Stimulated activated CD8-positive, alpha-beta memory T cell treated with anti-CD3 and anti-CD28 coated beads, Interleukin-15, amount 100 ng/mL, for 4 hours (primary cell): ENCODE measurements at regions not wholly inside any gene's neighbourhood (a gene's known extent, or its start where the extent isn't known, plus 50 kb on each side); places are given as distances from the start of the nearest gene placed in this dataset.
"Not testable (repeated sequence)": the region's sequence is repeated elsewhere in the genome, so short reads cannot be mapped to it uniquely, and the experiment has no call there.

Experiments
- DNase-seq, 2 donors: peaks; one replicate each; pipeline ENCODE4 v3.0.0-alpha.2; 2020; ENCODE audit warnings: low read depth in 2 of 2

- DNase-seq: no peak
Measured at GRCh38 chr4:177185151-177185550, 124.5 kb upstream of the NEIL3 start.

DNA sequence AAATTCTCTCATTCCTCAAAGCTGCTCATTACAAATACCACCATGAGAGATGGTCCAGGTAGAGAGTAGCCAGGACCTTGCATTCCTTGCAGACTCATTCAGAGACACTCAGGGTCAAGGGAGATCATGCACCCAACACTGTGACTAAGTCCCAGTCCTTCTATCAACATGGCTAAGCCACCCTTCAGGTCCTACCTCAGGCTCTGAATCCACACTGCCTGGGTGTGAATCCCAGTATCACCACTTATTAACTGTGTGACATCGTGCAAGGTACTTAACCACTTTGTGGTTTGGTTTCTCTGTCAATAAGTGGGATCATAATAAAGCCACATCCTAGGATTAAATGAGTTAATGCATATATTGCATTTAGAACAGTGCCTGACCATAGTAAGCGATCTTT lies 124.1 kb upstream of the NEIL3 start:
- no peak for DNase-seq

GRCh38 chr4:177187371-177187770 lies 122.3 kb upstream of the NEIL3 start:
- no peak for DNase-seq

- no peak for DNase-seq
Measured at GRCh38 chr4:177190995-177191580, 118.6 kb upstream of the NEIL3 start.

DNA sequence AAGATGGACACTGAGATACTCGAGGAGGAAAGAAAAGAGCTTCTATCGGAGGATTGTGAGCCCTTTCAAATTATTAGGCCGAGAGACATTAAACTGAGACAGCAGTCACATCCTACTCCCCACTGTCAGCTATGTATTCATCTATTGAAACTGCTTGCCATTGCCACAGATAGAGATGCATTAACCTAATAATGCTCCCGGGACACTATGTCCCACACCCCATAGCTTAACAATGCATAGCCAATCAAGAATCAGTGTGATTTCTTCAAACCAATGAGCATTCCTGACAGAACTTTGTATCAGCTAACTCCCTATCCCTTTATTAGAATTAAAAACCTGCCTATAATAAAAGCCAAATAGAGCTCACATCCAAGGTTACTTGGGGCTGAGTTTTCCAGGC lies 118.1 kb upstream of the NEIL3 start:
- DNase-seq: no peak

DNA sequence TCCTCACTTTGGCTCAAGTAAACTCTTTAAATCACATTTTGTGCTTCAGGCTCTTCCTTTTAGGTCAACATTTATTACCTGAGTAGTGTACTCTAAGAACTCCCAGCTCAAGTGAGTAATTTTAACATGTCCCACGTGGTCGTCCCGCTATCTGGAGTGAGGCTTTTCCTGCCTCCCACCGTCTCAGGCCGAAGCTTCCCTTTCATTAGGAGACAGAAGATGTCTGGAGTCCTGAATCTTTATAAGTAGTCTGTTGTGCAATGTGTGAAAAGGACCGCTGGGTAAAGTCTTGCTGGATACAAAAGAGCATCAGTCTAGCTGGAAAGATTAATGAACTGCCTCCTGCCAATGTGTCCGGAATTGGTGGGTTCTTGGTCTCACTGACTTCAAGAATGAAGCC lies 117.7 kb upstream of the NEIL3 start:
- DNase-seq: no peak

GRCh38 chr4:177193024-177193715 lies 116.5 kb upstream of the NEIL3 start:
- not testable (repeated sequence) for DNase-seq

DNA sequence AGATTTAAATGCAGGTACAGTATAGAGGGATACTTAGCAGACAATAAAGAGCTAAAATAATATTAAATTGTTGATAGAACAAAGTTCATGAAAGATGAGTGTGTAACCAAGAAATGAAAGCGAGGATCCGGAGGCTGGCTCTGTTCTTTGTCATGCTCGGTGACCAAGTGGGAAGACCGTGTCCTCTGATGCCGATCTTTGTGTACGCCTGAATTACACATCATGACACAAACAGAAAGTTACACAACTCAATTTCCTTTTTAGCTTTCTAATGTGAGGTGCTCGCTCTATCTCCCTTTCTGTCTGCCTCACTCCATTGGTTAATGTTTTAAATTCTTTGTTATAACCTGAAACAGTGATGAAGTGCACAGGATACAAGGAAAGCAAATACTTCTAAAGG lies 114.8 kb upstream of the NEIL3 start:
- no peak for DNase-seq

DNA sequence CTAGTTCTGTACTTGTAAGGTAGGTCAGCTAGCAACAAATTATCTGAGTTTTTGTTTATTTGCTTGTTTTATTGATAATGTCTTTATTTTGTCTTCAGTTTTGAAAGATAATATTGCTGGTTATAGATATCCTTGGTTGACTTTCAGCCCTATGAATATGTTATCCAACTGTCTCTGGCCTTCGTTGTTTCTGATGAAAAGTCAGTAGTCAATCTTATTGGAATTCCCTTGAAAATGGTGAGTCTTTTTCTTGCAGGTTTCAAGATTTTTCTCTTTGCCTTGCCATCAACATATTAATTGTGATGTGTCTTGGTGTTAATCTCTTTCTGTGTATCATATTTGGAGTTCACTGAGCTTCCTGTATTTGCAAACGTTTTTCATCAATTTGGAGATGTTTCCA lies 113.1 kb upstream of the NEIL3 start:
- no peak for DNase-seq

DNA sequence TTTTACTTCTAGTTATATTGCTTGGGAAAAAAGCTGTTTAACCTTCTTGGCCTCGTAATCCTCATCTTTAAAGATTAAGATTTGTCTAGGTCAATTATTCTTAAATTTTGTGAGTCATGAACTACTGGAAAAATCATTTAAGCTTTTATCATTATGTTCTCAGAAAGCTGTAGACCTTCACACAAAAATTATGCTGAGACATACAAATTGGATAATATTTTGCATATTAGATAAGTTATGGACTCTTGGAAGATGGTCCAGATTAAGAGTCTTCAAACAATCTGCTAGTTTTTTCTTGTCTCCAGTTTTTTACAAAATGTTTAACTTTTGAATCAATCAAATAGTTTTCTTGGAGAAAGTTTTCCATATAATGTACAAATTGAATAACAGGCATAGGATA lies 108.1 kb upstream of the NEIL3 start:
- no peak for DNase-seq

GRCh38 chr4:177204126-177204525 lies 105.5 kb upstream of the NEIL3 start:
- no peak for DNase-seq

- no peak for DNase-seq
Measured at GRCh38 chr4:177214935-177215334, 94.7 kb upstream of the NEIL3 start.

DNA sequence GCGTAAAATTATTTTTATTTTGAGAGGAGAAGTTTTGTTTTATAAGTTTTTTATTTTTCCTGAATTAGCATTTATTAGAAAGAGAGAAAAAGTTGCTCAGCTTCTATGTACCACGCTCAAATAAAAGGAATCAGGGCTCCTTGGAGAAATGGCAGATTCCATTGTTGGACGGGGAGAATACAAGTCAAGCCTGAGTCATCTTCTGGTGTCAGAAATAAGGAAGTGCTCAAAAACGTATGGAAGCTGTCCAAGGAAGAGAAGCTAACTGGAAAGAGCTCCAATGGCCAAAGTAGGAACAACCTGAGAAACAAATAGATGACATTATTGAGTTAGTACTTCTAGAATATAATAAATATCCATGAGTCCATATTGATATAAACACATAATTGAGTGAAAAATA lies 89.3 kb upstream of the NEIL3 start:
- no peak for DNase-seq

DNA sequence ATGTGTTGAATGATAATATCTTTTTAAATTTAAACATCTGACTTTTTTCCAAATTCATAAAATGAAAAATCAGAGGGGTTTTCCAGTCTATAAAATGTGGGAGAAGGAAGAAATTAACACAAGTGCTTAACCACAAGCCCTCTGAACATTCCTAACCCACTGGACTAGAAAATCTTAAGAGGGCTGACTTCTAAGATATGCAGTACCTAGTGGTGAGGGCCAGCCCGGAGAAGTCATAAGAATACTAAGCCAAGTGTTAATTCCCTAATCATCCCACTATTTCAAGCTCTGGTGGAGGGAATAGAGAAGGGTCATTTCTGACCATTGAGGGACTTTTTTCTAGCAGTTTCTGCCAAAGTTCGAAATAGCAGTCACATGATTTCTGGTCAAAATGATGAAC lies 86.9 kb upstream of the NEIL3 start:
- no peak for DNase-seq

- no peak for DNase-seq
Measured at GRCh38 chr4:177225605-177226004, 84.1 kb upstream of the NEIL3 start.

DNA sequence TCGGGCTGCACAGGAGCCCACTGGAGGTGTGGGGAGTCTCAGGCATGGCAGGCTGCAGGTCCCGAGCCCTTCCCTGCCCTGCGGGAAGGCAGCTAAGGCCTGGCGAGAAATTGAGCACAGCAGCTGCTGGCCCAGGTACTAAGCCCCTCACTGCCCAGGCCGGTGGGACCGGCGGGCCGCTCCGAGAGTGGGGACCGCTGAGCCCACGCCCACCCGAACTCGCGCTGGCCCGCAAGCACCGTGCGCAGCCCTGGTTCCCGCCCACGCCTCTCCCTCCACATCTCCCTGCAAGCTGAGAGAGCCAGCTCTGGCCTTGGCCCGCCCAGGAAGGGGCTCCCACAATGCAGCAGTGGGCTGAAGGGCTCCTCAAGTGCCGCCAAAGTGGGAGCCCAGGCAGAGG lies 82.0 kb upstream of the NEIL3 start:
- no peak for DNase-seq

- no peak for DNase-seq
Measured at GRCh38 chr4:177228599-177228998, 81.1 kb upstream of the NEIL3 start.

GRCh38 chr4:177229331-177229730 lies 80.3 kb upstream of the NEIL3 start:
- DNase-seq: no peak

DNA sequence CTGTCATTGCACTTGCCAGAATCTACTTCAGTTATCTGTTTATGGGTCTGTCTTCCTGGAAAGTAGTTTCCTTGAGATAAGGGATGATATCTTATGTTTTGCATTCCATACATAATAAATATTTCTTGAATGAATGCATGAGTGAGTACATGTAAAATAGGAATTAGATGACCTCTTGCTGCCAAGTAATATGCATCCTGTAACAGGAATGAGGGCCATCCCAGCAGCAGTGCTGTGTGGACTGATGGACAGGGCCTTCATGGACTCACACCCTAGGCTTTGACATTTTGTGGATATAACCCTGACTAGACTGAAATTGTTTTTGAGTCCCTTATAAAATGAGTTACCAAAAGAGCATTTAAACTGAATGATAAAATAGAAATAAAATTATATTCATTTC lies 77.2 kb upstream of the NEIL3 start:
- no peak for DNase-seq

GRCh38 chr4:177235026-177235425 lies 74.6 kb upstream of the NEIL3 start:
- DNase-seq: no peak

DNA sequence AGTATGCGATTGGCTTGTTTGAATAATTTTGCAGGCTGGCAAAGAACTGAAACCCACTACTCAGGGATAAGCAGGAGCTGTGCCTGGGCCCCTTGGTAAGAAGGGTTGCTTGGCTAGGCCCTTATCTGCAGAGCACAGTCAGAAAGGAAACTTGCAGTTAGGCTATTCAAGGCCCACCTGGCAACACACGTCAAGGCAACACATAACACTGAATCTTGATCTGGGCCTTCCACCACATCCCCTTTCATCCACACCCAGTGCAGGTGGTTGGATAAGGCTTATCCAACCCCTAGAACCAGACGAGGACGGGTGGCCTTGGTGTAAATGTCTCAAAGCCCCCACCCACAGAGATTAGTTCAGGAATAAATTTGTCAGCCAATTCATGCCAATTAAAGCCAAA lies 72.8 kb upstream of the NEIL3 start:
- no peak for DNase-seq

DNA sequence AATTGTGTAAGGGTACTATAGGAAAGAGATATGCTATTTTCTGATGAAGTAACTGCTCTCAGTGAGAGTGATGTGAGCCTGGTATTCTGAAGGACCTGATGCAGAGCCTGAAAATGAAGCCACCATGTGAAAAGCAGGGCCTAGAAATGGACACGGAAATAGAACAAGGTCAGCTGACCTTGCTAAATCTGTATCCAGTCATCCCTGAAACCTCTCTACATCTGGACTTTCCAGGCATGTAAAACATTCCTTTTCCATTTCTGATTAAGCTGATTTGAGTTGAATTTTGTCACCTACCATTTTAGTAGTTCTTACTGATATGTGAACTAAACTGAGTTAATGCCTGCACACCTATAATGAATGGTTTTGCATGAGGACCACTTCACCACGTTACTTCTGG lies 72.4 kb upstream of the NEIL3 start:
- DNase-seq: no peak

- DNase-seq: no peak
Measured at GRCh38 chr4:177239477-177239876, 70.2 kb upstream of the NEIL3 start.

DNA sequence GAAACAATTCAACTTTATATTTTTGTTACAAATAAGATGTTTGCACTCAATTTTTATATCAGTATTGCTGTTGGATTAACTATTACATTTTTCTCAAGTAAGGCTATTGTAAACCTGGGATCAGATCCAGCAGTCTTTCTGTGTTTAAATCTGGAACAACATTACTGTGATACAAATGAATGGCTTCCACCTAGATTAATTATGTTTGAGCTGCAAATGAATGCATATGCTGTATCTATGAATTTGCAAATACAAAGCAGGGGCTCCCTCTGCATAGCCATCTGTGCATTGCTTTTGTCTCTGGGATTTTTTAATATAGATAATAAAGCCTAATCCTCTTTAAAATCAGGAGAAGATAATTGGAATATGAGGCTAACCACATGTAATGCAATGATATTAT lies 69.8 kb upstream of the NEIL3 start:
- DNase-seq: no peak
